Spleen (tissue), 11 donors: ENCODE measurements at regions not wholly inside any gene's neighbourhood (a gene's known extent, or its start where the extent isn't known, plus 50 kb on each side); places are given as distances from the start of the nearest gene placed in this dataset.
A peak's percentile ranks its signal among the peaks of the same experiment; 100 is the strongest.

ENCODE experiments used
- DNase-seq: peaks from one replicate; pipeline ENCODE4 v3.0.0-alpha.2; 2020
- H3K27ac ChIP-seq, 8 donors: fragments of 200-600 bp; sonication (generic) in 7 of 8; 1 replicate in 4 of 8; 2 replicates in 4 of 8; pipeline versions ENCODE4 v1.5.0 to v1.8.0; 2016 to 2021; ENCODE audit warnings: inconsistent platforms in 4 of 8, mild to moderate bottlenecking in 4 of 8, moderate library complexity in 1 of 8
- H3K27me3 ChIP-seq, 7 donors: fragments of 200-600 bp; sonication (generic) in 6 of 7; replicated peaks in 1 of 7; 1 replicate in 4 of 7; 2 replicates in 3 of 7; pipeline versions ENCODE4 v1.5.0 to v1.8.0; 2016 to 2021; ENCODE audit warnings: inconsistent platforms in 3 of 7, mild to moderate bottlenecking in 1 of 7
- H3K36me3 ChIP-seq, 6 donors: fragments of 200-600 bp; sonication (generic) in 5 of 6; 1 replicate in 4 of 6; 2 replicates in 2 of 6; pipeline versions ENCODE4 v1.5.0 to v1.8.0; 2016 to 2021; ENCODE audit warnings: inconsistent platforms in 2 of 6
- H3K4me1 ChIP-seq, 6 donors: fragments of 200-600 bp; sonication (generic) in 5 of 6; 1 replicate in 3 of 6; 2 replicates in 3 of 6; pipeline versions ENCODE4 v1.5.0 to v1.8.0; 2016 to 2021; ENCODE audit warnings: inconsistent platforms in 3 of 6
- H3K4me3 ChIP-seq, 8 donors: fragments of 200-600 bp; sonication (generic) in 7 of 8; 1 replicate in 4 of 8; 2 replicates in 4 of 8; pipeline versions ENCODE4 v1.5.0 to v1.8.0; 2016 to 2021; ENCODE audit warnings: inconsistent platforms in 4 of 8, mild to moderate bottlenecking in 4 of 8, moderate library complexity in 2 of 8
- H3K9me3 ChIP-seq, 8 donors: fragments of 200-600 bp; sonication (generic) in 7 of 8; 1 replicate in 4 of 8; 2 replicates in 4 of 8; pipeline versions ENCODE4 v1.5.0 to v1.8.0; 2016 to 2021; ENCODE audit warnings: inconsistent platforms in 4 of 8
- CTCF ChIP-seq, 11 experiments: fragments of 200-600 bp in 7 of 11; fragments of 450-650 bp in 4 of 11; sonication (generic) in 4 of 11; IDR thresholded peaks in 8 of 11; conservative IDR thresholded peaks in 3 of 11; 1 replicate in 7 of 11; 2 replicates in 4 of 11; pipeline versions ENCODE4 v1.4.0 to v1.8.0; 2016 to 2021; ENCODE audit warnings: antibody characterized with exemption in 11 of 11, inconsistent platforms in 4 of 11, mild to moderate bottlenecking in 1 of 11
- POLR2A ChIP-seq, 3 donors: fragments of 450-650 bp; IDR thresholded peaks; one replicate each; pipeline ENCODE4 v1.5.1; 2017; ENCODE audit warnings: antibody characterized with exemption in 3 of 3, mild to moderate bottlenecking in 1 of 3
- POLR2AphosphoS5 ChIP-seq, 3 donors: sonication (generic); formaldehyde crosslinking; IDR thresholded peaks; one replicate each; pipeline ENCODE4 v1.5.1; 2017; ENCODE audit warnings: antibody characterized with exemption in 3 of 3
- WGBS, 5 donors: extraction: QIAGEN DNeasy Blood & Tissue Kit in 3 of 5; methylation state at CpG; one replicate each; pipeline versions ENCODE4 v1.1.5 to v1.1.7; 2013 to 2018; 5-methylcytosine and 5-hydroxymethylcytosine counted together
- intact Hi-C: fragments of 100-400 bp; cut with DNase I; formaldehyde crosslinking; loops from one replicate; pipeline ENCODE4 v1.15.0; 2023; ENCODE audit warnings: low total_unique reads
- donor health status: healthy with polysubstance abuse.
- donor health status: DM: no; HTN: no; CAD: no; lungs with moderate emphysema.
- donor health status: DM: no; HTN: no; CAD: no.
- donor health status: Bipolar disorder and iron deficiency.
- donor health status: healthy.
- donor health status: DM: no; HTN: no; CAD: no.
- donor health status: DM: yes; HTN: yes; CAD: no.

- H3K27me3 ChIP-seq, result no peaks in the 10 kb centered on the region
- WGBS, 5 donors, result 61 to 92% (median 80%) methylated on average over 1 of the region's 1 CpG
- H3K4me1 ChIP-seq, result peaks cover 0 to 3% (median 0%) of the 10 kb centered on the region in 6 donors
- TF ChIP-seq POLR2A (IDR thresholded peaks at IDR 0.05) (no peak), CTCF (IDR thresholded peaks at IDR 0.05 in 8 of 11, conservative IDR thresholded peaks at IDR 0.05 in 3 of 11) (no peak), POLR2AphosphoS5 (IDR thresholded peaks at IDR 0.05) (no peak)
- no peaks in the 10 kb centered on the region for H3K36me3 ChIP-seq
- DNase-seq, result no peak
- no peak overlapping the region for H3K4me3 ChIP-seq
- intact Hi-C loops, result no loop called here
- H3K9me3 ChIP-seq, result peaks cover 0 to 20% (median 16%) of the 10 kb centered on the region in 8 donors
- no peak overlapping the region for H3K27ac ChIP-seq
These were observed 283.5 kb downstream of the CHL1 start for GRCh38 chr3:480070-480469.

DNA sequence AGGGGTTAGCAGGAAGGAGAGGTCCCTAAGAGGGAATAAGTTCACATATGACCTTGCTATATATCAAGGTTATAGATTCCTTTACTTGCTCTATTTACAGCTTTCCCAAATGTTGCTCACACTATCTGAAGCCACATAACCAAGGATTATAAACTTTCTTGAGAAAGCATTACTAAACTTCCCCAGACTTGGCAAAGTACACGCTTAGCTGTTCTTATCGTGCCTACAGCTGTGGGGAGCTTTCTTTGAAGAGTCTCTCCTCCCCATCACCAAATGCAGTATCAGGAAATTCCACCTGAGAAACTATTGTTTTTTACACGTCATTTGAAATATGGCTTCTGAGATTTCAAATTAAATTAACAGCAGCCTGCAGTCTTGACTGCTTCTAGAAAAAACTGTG lies 284.5 kb downstream of the CHL1 start:
- Histone ChIP-seq H3K27ac (peak overlapping the region in 1 of 8 donors; percentile 9), H3K36me3 (no peaks in the 10 kb centered on the region), H3K4me3 (no peak overlapping the region), H3K9me3 (peaks cover 0 to 20% (median 16%) of the 10 kb centered on the region in 8 donors), H3K27me3 (no peaks in the 10 kb centered on the region), H3K4me1 (peaks cover 0 to 3% (median 0%) of the 10 kb centered on the region in 6 donors)
- DNase-seq, result no peak
- TF ChIP-seq POLR2AphosphoS5 (IDR thresholded peaks at IDR 0.05), result no peak
- no peak for TF ChIP-seq POLR2A (IDR thresholded peaks at IDR 0.05)
- no peak for TF ChIP-seq CTCF (IDR thresholded peaks at IDR 0.05 in 8 of 11, conservative IDR thresholded peaks at IDR 0.05 in 3 of 11)
- 61 to 70% (median 64%) methylated on average over 3 of the region's 3 CpGs for WGBS, 5 donors
- intact Hi-C loops, result no loop called here

DNA sequence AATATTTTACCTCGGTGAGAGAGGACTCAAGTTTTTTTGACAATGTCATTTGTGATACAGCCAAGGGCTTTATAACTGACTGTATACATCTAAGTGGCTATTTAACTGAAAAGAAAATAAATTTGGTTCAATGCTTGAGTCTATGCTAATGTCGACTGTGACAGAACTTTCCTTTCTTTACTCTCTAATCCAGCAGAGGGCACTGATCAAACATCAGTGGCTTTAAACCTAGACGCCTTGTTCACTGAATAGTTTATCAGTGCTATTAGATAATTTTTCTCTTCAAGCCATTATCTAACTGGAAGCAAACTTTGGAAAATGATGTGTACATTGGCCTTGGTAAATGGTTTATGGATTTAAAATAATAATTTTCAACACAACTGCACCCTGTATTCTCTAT lies 285.1 kb downstream of the CHL1 start:
- 37 to 60% (median 47%) methylated on average over 3 of the region's 3 CpGs for WGBS, 5 donors
- Histone ChIP-seq H3K27me3 (no peaks in the 10 kb centered on the region), H3K36me3 (no peaks in the 10 kb centered on the region), H3K27ac (peak overlapping the region in 1 of 8 donors; percentile 9), H3K9me3 (peaks cover 0 to 20% (median 16%) of the 10 kb centered on the region in 8 donors), H3K4me3 (no peak overlapping the region), H3K4me1 (peaks cover 0 to 3% (median 0%) of the 10 kb centered on the region in 6 donors)
- no peak for TF ChIP-seq POLR2AphosphoS5 (IDR thresholded peaks at IDR 0.05)
- TF ChIP-seq CTCF (IDR thresholded peaks at IDR 0.05 in 8 of 11, conservative IDR thresholded peaks at IDR 0.05 in 3 of 11), result no peak
- no peak for TF ChIP-seq POLR2A (IDR thresholded peaks at IDR 0.05)
- intact Hi-C loops, result no loop called here
- DNase-seq, result no peak

- Histone ChIP-seq H3K9me3 (peaks cover 0 to 20% (median 15%) of the 10 kb centered on the region in 8 donors), H3K4me3 (no peak overlapping the region), H3K27me3 (no peaks in the 10 kb centered on the region), H3K27ac (no peak overlapping the region), H3K36me3 (no peaks in the 10 kb centered on the region), H3K4me1 (peaks cover 0 to 3% (median 0%) of the 10 kb centered on the region in 6 donors)
- WGBS, 5 donors, result 77 to 95% (median 85%) methylated on average over 28 to 32 of the region's 32 CpGs
- DNase-seq, result no peak
- TF ChIP-seq CTCF (IDR thresholded peaks at IDR 0.05 in 8 of 11, conservative IDR thresholded peaks at IDR 0.05 in 3 of 11) (no peak), POLR2AphosphoS5 (IDR thresholded peaks at IDR 0.05) (no peak), POLR2A (IDR thresholded peaks at IDR 0.05) (no peak)
- intact Hi-C loops, result no loop called here
These were observed 285.9 kb downstream of the CHL1 start for GRCh38 chr3:482479-482878.
